CD14-positive monocyte (primary cell): ENCODE measurements at regions not wholly inside any gene's neighbourhood (a gene's known extent, or its start where the extent isn't known, plus 50 kb on each side); places are given as distances from the start of the nearest gene placed in this dataset.
A peak's percentile ranks its signal among the peaks of the same experiment; 100 is the strongest.
"Not testable (repeated sequence)": the region's sequence is repeated elsewhere in the genome, so short reads cannot be mapped to it uniquely, and the experiment has no call there.

Experiments
- DNase-seq, 3 donors: peaks; one replicate each; pipeline ENCODE4 v3.0.0-alpha.2; 2011 to 2022
- H2AFZ ChIP-seq: 2 replicates; pipeline ENCODE4 v1.6.0; 2012; ENCODE audit warnings: mild to moderate bottlenecking, low read depth, low read length, inconsistent platforms; ENCODE audit not compliant: insufficient read depth, poor library complexity, severe bottlenecking
- H3K27ac ChIP-seq, 2 donors: 1 replicate in 1 of 2; 2 replicates in 1 of 2; pipeline ENCODE4 v1.5.1; 2012 to 2013; ENCODE audit warnings: low read length in 2 of 2, control low read depth in 1 of 2, inconsistent platforms in 1 of 2, low read depth in 1 of 2, mild to moderate bottlenecking in 1 of 2
- H3K27me3 ChIP-seq, 2 donors: one replicate each; pipeline versions ENCODE4 v1.6.0 to v1.6.1; 2011 to 2013; ENCODE audit warnings: low read length in 2 of 2; ENCODE audit not compliant: control insufficient read depth in 2 of 2, insufficient read depth in 2 of 2
- H3K36me3 ChIP-seq, 2 donors: replicated peaks in 1 of 2; 1 replicate in 1 of 2; 2 replicates in 1 of 2; pipeline versions ENCODE4 v1.5.1 to v1.6.1; 2012 to 2013; ENCODE audit warnings: low read length in 2 of 2, control low read depth in 1 of 2, inconsistent platforms in 1 of 2, mild to moderate bottlenecking in 1 of 2; ENCODE audit not compliant: insufficient read depth in 2 of 2, control insufficient read depth in 1 of 2
- H3K4me1 ChIP-seq, 2 donors: 1 replicate in 1 of 2; 2 replicates in 1 of 2; pipeline versions ENCODE4 v1.5.1 to v1.6.1; 2012 to 2013; ENCODE audit warnings: low read length in 2 of 2, control low read depth in 1 of 2, inconsistent platforms in 1 of 2, mild to moderate bottlenecking in 1 of 2, moderate library complexity in 1 of 2; ENCODE audit not compliant: insufficient read depth in 2 of 2, control insufficient read depth in 1 of 2
- H3K4me2 ChIP-seq: replicated peaks from 2 replicates; pipeline ENCODE3; 2012; ENCODE audit warnings: low read length, moderate library complexity, mild to moderate bottlenecking; ENCODE audit not compliant: poor library complexity, severe bottlenecking; ENCODE audit errors: extremely low read depth
- H3K4me3 ChIP-seq, 3 experiments: fragments of 200-600 bp in 1 of 3; sonication (generic) in 1 of 3; replicated peaks in 1 of 3; 1 replicate in 2 of 3; 2 replicates in 1 of 3; pipeline ENCODE4 v1.5.1; 2011 to 2013; ENCODE audit warnings: low read length in 3 of 3, mild to moderate bottlenecking in 3 of 3, control low read depth in 2 of 3, low read depth in 2 of 3, inconsistent platforms in 1 of 3, moderate library complexity in 1 of 3
- H3K79me2 ChIP-seq: 2 replicates; pipeline ENCODE4 v1.6.0; 2012; ENCODE audit warnings: mild to moderate bottlenecking, control low read depth, inconsistent platforms, low read length, moderate library complexity; ENCODE audit not compliant: insufficient read depth
- H3K9ac ChIP-seq: 2 replicates; pipeline ENCODE4 v1.6.0; 2017; ENCODE audit warnings: low read length, mild to moderate bottlenecking; ENCODE audit not compliant: insufficient read depth, poor library complexity, severe bottlenecking
- H3K9me3 ChIP-seq, 2 donors: replicated peaks in 1 of 2; 1 replicate in 1 of 2; 2 replicates in 1 of 2; pipeline versions ENCODE4 v1.5.1 to v1.6.1; 2012 to 2013; ENCODE audit warnings: low read length in 2 of 2, control low read depth in 1 of 2; ENCODE audit not compliant: control insufficient read depth in 1 of 2, insufficient read depth in 1 of 2
- H4K20me1 ChIP-seq: 2 replicates; pipeline ENCODE4 v1.6.0; 2012; ENCODE audit warnings: mild to moderate bottlenecking, low read length, control low read depth, moderate library complexity; ENCODE audit not compliant: insufficient read depth
- H3K27ac Mint-ChIP-seq, 7 donors: one replicate each; pipeline ENCODE4 v1.8.0; 2020; ENCODE audit warnings: mild to moderate bottlenecking in 7 of 7, mixed read lengths in 7 of 7, moderate library complexity in 6 of 7, inconsistent platforms in 2 of 7
- H3K27me3 Mint-ChIP-seq, 3 donors: one replicate each; pipeline ENCODE4 v1.8.0; 2021 to 2022; ENCODE audit warnings: low read depth in 3 of 3, mild to moderate bottlenecking in 3 of 3, mixed read lengths in 3 of 3, moderate library complexity in 3 of 3, inconsistent platforms in 1 of 3
- H3K36me3 Mint-ChIP-seq, 2 donors: one replicate each; pipeline ENCODE4 v1.8.0; 2020; ENCODE audit warnings: mixed read lengths in 2 of 2, inconsistent platforms in 1 of 2, mild to moderate bottlenecking in 1 of 2
- H3K4me1 Mint-ChIP-seq: one replicate; pipeline ENCODE4 v1.8.0; 2020; ENCODE audit warnings: mild to moderate bottlenecking, mixed read lengths
- H3K4me3 Mint-ChIP-seq, 2 donors: one replicate each; pipeline ENCODE4 v1.8.0; 2020; ENCODE audit warnings: mild to moderate bottlenecking in 2 of 2, mixed read lengths in 2 of 2, moderate library complexity in 1 of 2
- H3K9me3 Mint-ChIP-seq, 7 donors: one replicate each; pipeline ENCODE4 v1.8.0; 2020 to 2022; ENCODE audit warnings: mixed read lengths in 7 of 7, mild to moderate bottlenecking in 6 of 7, moderate library complexity in 6 of 7, inconsistent platforms in 2 of 7
- CTCF ChIP-seq: fragments of 200-600 bp; IDR thresholded peaks from one replicate; pipeline ENCODE4 v1.8.0; 2022; ENCODE audit warnings: antibody characterized with exemption, mild to moderate bottlenecking
- WGBS: methylation state at CpG from one replicate; pipeline ENCODE4 v1.1.5; 2013; ENCODE audit warnings: missing lambda C conversion rate; ENCODE audit not compliant: insufficient coverage; 5-methylcytosine and 5-hydroxymethylcytosine counted together
- intact Hi-C, 2 donors: fragments of 100-400 bp; cut with micrococcal nuclease; formaldehyde crosslinking; loops; one replicate each; pipeline versions ENCODE4 v1.15.0 to v1.15.1; 2023

GRCh38 chr11:3454844-3455243 is 75.9 kb upstream of the ZNF195 start:
- TF ChIP-seq CTCF = peak; percentile 72
- H3K79me2 ChIP-seq, H3K27ac Mint-ChIP-seq, intact Hi-C loops, H3K4me1 ChIP-seq, H3K9me3 Mint-ChIP-seq, H3K9ac ChIP-seq, H4K20me1 ChIP-seq, H2AFZ ChIP-seq, H3K36me3 Mint-ChIP-seq, H3K27ac ChIP-seq, H3K9me3 ChIP-seq, H3K36me3 ChIP-seq, H3K4me2 ChIP-seq: not testable (repeated sequence)
- peaks cover 16 to 31% (median 30%) of the 10 kb centered on the region in 3 donors for H3K27me3 Mint-ChIP-seq
- Histone ChIP-seq H3K27me3 (peaks cover 12 to 16% of the 10 kb centered on the region in 2 donors), H3K4me3 (peak overlapping the region in 1 of 3 experiments; percentile 17)
- H3K4me1 Mint-ChIP-seq = peaks cover 14% of the 10 kb centered on the region
- H3K4me3 Mint-ChIP-seq = peak overlapping the region; percentile 58 to 80
- 0% methylated on average over 4 of the region's 16 CpGs for WGBS
- DNase-seq = peak; percentile 9 to 32 (median 27)

- H3K9me3 Mint-ChIP-seq, H3K4me3 ChIP-seq, H3K4me1 ChIP-seq, DNase-seq, intact Hi-C loops, H4K20me1 ChIP-seq, H2AFZ ChIP-seq, H3K4me3 Mint-ChIP-seq, H3K36me3 Mint-ChIP-seq, H3K9ac ChIP-seq, H3K27ac ChIP-seq, H3K79me2 ChIP-seq, H3K4me2 ChIP-seq, H3K9me3 ChIP-seq, H3K36me3 ChIP-seq, H3K27ac Mint-ChIP-seq: not testable (repeated sequence)
- Mint-ChIP-seq H3K4me1 (peaks cover 14% of the 10 kb centered on the region), H3K27me3 (peaks cover 16 to 30% (median 29%) of the 10 kb centered on the region in 3 donors)
- 56% methylated on average over 2 of the region's 9 CpGs for WGBS
- peaks cover 12 to 16% of the 10 kb centered on the region in 2 donors for H3K27me3 ChIP-seq
Observed at GRCh38 chr11:3453596-3454256, 74.8 kb upstream of the ZNF195 start.

- H3K4me1 ChIP-seq, H3K79me2 ChIP-seq, H3K9me3 Mint-ChIP-seq, intact Hi-C loops, DNase-seq, H2AFZ ChIP-seq, H3K4me2 ChIP-seq, H3K36me3 Mint-ChIP-seq, H3K27ac Mint-ChIP-seq, H3K9ac ChIP-seq, H3K4me3 Mint-ChIP-seq, H4K20me1 ChIP-seq, H3K36me3 ChIP-seq, H3K27ac ChIP-seq, H3K9me3 ChIP-seq, H3K4me3 ChIP-seq: not testable (repeated sequence)
- H3K27me3 Mint-ChIP-seq = peaks cover 9 to 23% (median 14%) of the 10 kb centered on the region in 3 donors
- H3K4me1 Mint-ChIP-seq = peaks cover 12% of the 10 kb centered on the region
- peaks cover 8 to 12% of the 10 kb centered on the region in 2 donors for H3K27me3 ChIP-seq
- WGBS = no CpG with 5 or more reads among the region's 1 CpG
Observed at GRCh38 chr11:3450822-3451221, 71.9 kb upstream of the ZNF195 start.

GRCh38 chr11:3445535-3445934 is 66.6 kb upstream of the ZNF195 start:
- H3K36me3 Mint-ChIP-seq, H2AFZ ChIP-seq, H3K27ac Mint-ChIP-seq, H3K9me3 Mint-ChIP-seq, H4K20me1 ChIP-seq, intact Hi-C loops, H3K4me1 Mint-ChIP-seq, H3K27me3 ChIP-seq, H3K4me1 ChIP-seq, H3K36me3 ChIP-seq, H3K4me2 ChIP-seq, H3K9ac ChIP-seq, H3K4me3 Mint-ChIP-seq, DNase-seq, H3K27ac ChIP-seq, H3K4me3 ChIP-seq, H3K79me2 ChIP-seq, H3K9me3 ChIP-seq: not testable (repeated sequence)
- WGBS = no CpG with 5 or more reads among the region's 3 CpGs
- H3K27me3 Mint-ChIP-seq = peaks cover 19 to 25% (median 24%) of the 10 kb centered on the region in 3 donors
